GM23338 (cell line): ENCODE measurements at regions not wholly inside any gene's neighbourhood (a gene's known extent, or its start where the extent isn't known, plus 50 kb on each side); places are given as distances from the start of the nearest gene placed in this dataset.

Source experiments
- ATAC-seq: fragments of 200-7000 bp; cut with Tn5 transposase; 3 replicates; pipeline ENCODE4 v1.9.1; 2020
- DNase-seq: peaks from one replicate; pipeline ENCODE4 v3.0.0-alpha.2; 2015; ENCODE audit warnings: low spot score
- H2AFZ ChIP-seq: fragments of 200-600 bp; sonication (generic); 2 replicates; pipeline ENCODE4 v1.8.0; 2016; ENCODE audit warnings: antibody characterized with exemption, mild to moderate bottlenecking, moderate library complexity
- H3F3A ChIP-seq: fragments of 200-600 bp; sonication (generic); replicated peaks from 2 replicates; pipeline ENCODE4 v1.8.0; 2017; ENCODE audit warnings: antibody characterized with exemption, mixed run types, low read depth
- H3K27ac ChIP-seq: fragments of 200-600 bp; sonication (generic); 2 replicates; pipeline ENCODE4 v1.6.1; 2016; ENCODE audit warnings: low read depth
- H3K27me3 ChIP-seq: fragments of 200-600 bp; sonication (generic); 2 replicates; pipeline ENCODE4 v1.8.0; 2016; ENCODE audit warnings: mild to moderate bottlenecking, mixed run types, moderate library complexity; ENCODE audit not compliant: insufficient read depth
- H3K36me3 ChIP-seq: fragments of 200-600 bp; sonication (generic); 2 replicates; pipeline ENCODE4 v1.8.0; 2016; ENCODE audit warnings: mild to moderate bottlenecking; ENCODE audit not compliant: insufficient read depth
- H3K4me1 ChIP-seq: fragments of 200-600 bp; sonication (generic); 2 replicates; pipeline ENCODE4 v1.8.0; 2016; ENCODE audit warnings: mild to moderate bottlenecking, moderate library complexity; ENCODE audit not compliant: insufficient read depth
- H3K4me2 ChIP-seq: fragments of 200-600 bp; sonication (generic); 2 replicates; pipeline ENCODE4 v1.7.1; 2017; ENCODE audit warnings: mixed run types
- H3K4me3 ChIP-seq: fragments of 200-600 bp; sonication (generic); 2 replicates; pipeline ENCODE4 v1.6.1; 2016; ENCODE audit warnings: mixed run types
- H3K79me2 ChIP-seq: fragments of 200-600 bp; sonication (generic); replicated peaks from 2 replicates; pipeline ENCODE4 v1.8.0; 2017; ENCODE audit warnings: mild to moderate bottlenecking; ENCODE audit not compliant: insufficient read depth
- H3K9me2 ChIP-seq: fragments of 200-600 bp; sonication (generic); 2 replicates; pipeline ENCODE4 v1.8.0; 2017; ENCODE audit not compliant: insufficient read depth
- H4K20me1 ChIP-seq: fragments of 200-600 bp; sonication (generic); replicated peaks from 2 replicates; pipeline ENCODE4 v1.8.0; 2017; ENCODE audit warnings: mild to moderate bottlenecking; ENCODE audit not compliant: insufficient read depth
- H3K27ac Mint-ChIP-seq: 2 replicates; pipeline ENCODE4 v1.8.0; 2020; ENCODE audit warnings: inconsistent platforms, mild to moderate bottlenecking, moderate library complexity, mixed read lengths
- H3K27me3 Mint-ChIP-seq: 3 replicates; pipeline ENCODE4 v1.8.0; 2022; ENCODE audit warnings: low read depth, mild to moderate bottlenecking, moderate library complexity, mixed read lengths, inconsistent platforms; ENCODE audit not compliant: insufficient read depth, poor library complexity
- H3K36me3 Mint-ChIP-seq: 3 replicates; pipeline ENCODE4 v1.8.0; 2021; ENCODE audit warnings: low read depth, mild to moderate bottlenecking, inconsistent platforms, moderate library complexity, mixed read lengths
- H3K4me1 Mint-ChIP-seq: 3 replicates; pipeline ENCODE4 v1.8.0; 2020; ENCODE audit warnings: mild to moderate bottlenecking, inconsistent platforms, mixed read lengths
- H3K4me3 Mint-ChIP-seq: 3 replicates; pipeline ENCODE4 v1.8.0; 2021; ENCODE audit warnings: moderate library complexity, mild to moderate bottlenecking, inconsistent platforms, mixed read lengths
- H3K9me3 Mint-ChIP-seq: 3 replicates; pipeline ENCODE4 v1.8.0; 2020; ENCODE audit warnings: moderate library complexity, mild to moderate bottlenecking, inconsistent platforms, mixed read lengths
- CREB1 ChIP-seq: fragments of 250-450 bp; sonication (Bioruptor Pico); IDR thresholded peaks from 2 replicates; pipeline ENCODE4 v1.5.0; 2020; ENCODE audit warnings: low read depth, mild to moderate bottlenecking, moderate library complexity
- CTCF ChIP-seq, 2 experiments: fragments of 200-600 bp in 1 of 2; sonication (generic) in 1 of 2; conservative IDR thresholded peaks; 2 replicates each; pipeline versions ENCODE4 v1.5.1 to v1.6.1; 2016 to 2017; ENCODE audit warnings: antibody characterized with exemption in 2 of 2, low read depth in 2 of 2, mild to moderate bottlenecking in 2 of 2, moderate library complexity in 1 of 2
- ETS1 ChIP-seq: IDR thresholded peaks from 2 replicates; pipeline ENCODE4 v1.6.1; 2016; ENCODE audit warnings: antibody characterized with exemption
- EZH2 ChIP-seq: fragments of 200-600 bp; sonication (generic); IDR thresholded peaks from one replicate; pipeline ENCODE4 v1.8.0; 2017; ENCODE audit warnings: antibody characterized with exemption, mild to moderate bottlenecking, low read depth; ENCODE audit not compliant: unreplicated experiment
- EZH2phosphoT487 ChIP-seq: fragments of 200-600 bp; sonication (generic); IDR thresholded peaks from one replicate; pipeline ENCODE4 v1.8.1; 2018; ENCODE audit warnings: antibody characterized with exemption; ENCODE audit not compliant: unreplicated experiment
- JUNB ChIP-seq: IDR thresholded peaks from one replicate; pipeline ENCODE4 v1.6.1; 2016; ENCODE audit warnings: antibody characterized with exemption; ENCODE audit not compliant: unreplicated experiment
- NANOG ChIP-seq: IDR thresholded peaks from 2 replicates; pipeline ENCODE4 v1.6.1; 2016; ENCODE audit warnings: antibody characterized with exemption, borderline replicate concordance
- POLR2AphosphoS5 ChIP-seq: IDR thresholded peaks from 2 replicates; pipeline ENCODE4 v1.6.1; 2016; ENCODE audit warnings: antibody characterized with exemption, low read depth
- REST ChIP-seq: IDR thresholded peaks from one replicate; pipeline ENCODE4 v1.6.1; 2018; ENCODE audit warnings: antibody characterized with exemption; ENCODE audit not compliant: unreplicated experiment
- STAT1 ChIP-seq: IDR thresholded peaks from one replicate; pipeline ENCODE4 v1.6.1; 2016; ENCODE audit warnings: antibody characterized with exemption; ENCODE audit not compliant: unreplicated experiment
- ZNF114 ChIP-seq: fragments of 250-450 bp; sonication (Bioruptor Pico); IDR thresholded peaks from 2 replicates; pipeline ENCODE4 v1.5.0; 2020; ENCODE audit warnings: mild to moderate bottlenecking, moderate library complexity
- ZNF331 ChIP-seq: fragments of 250-450 bp; sonication (Bioruptor Pico); IDR thresholded peaks from 2 replicates; pipeline ENCODE4 v1.5.0; 2020; ENCODE audit warnings: low read depth, mild to moderate bottlenecking, moderate library complexity
- ZNF462 ChIP-seq: fragments of 250-450 bp; sonication (Bioruptor Pico); IDR thresholded peaks from 2 replicates; pipeline ENCODE4 v1.5.0; 2020; ENCODE audit warnings: mild to moderate bottlenecking, moderate library complexity

GRCh38 chr3:179503152-179503551 lies 51.9 kb upstream of the GNB4 start:
- Histone ChIP-seq H3K79me2 (no peaks in the 10 kb centered on the region), H3K4me3 (no peak overlapping the region), H3K4me1 (no peaks in the 10 kb centered on the region), H3K4me2 (no peak overlapping the region), H3K36me3 (no peaks in the 10 kb centered on the region), H3K27ac (no peak overlapping the region), H4K20me1 (no peaks in the 10 kb centered on the region), H2AFZ (no peak overlapping the region), H3K9me2 (no peaks in the 10 kb centered on the region), H3K27me3 (no peaks in the 10 kb centered on the region), H3F3A (no peaks in the 10 kb centered on the region)
- Mint-ChIP-seq H3K9me3 (peaks cover 15% of the 10 kb centered on the region; the same call in 2 of the 3 replicates), H3K4me3 (no peak overlapping the region), H3K36me3 (peaks cover under 1% of the 10 kb centered on the region; the same call in 2 of the 3 replicates), H3K4me1 (no peaks in the 10 kb centered on the region), H3K27ac (no peak overlapping the region), H3K27me3 (no peaks in the 10 kb centered on the region)
- no peak for ATAC-seq
- TF ChIP-seq POLR2AphosphoS5 (no peak), EZH2 (no peak), ETS1 (no peak), ZNF462 (no peak), CREB1 (CRISPR knock-in tag) (no peak), NANOG (no peak), STAT1 (no peak), CTCF (conservative IDR thresholded peaks at IDR 0.05; ENCODE audit: low read depth in 2 of 2) (no peak), ZNF331 (CRISPR knock-in tag) (no peak), JUNB (no peak), REST (no peak), EZH2phosphoT487 (no peak), ZNF114 (CRISPR knock-in tag) (no peak)
- no peak for DNase-seq
